D721Med (cell line): ENCODE measurements at regions not wholly inside any gene's neighbourhood (a gene's known extent, or its start where the extent isn't known, plus 50 kb on each side); places are given as distances from the start of the nearest gene placed in this dataset.
"Not testable (repeated sequence)": the region's sequence is repeated elsewhere in the genome, so short reads cannot be mapped to it uniquely, and the experiment has no call there.

Source experiments
- DNase-seq: peaks from one replicate; pipeline ENCODE4 v3.0.0; 2011; ENCODE audit warnings: low spot score; ENCODE audit not compliant: insufficient read length
- FAIRE-seq: peaks from 2 replicates; lab custom pipeline; 2011; peaks lifted over from hg19 to GRCh38; lab: Jason Lieb, UNC
- CTCF ChIP-seq: IDR thresholded peaks from 2 replicates; pipeline ENCODE4 v1.5.1; 2012; ENCODE audit warnings: mild to moderate bottlenecking, control low read depth; ENCODE audit not compliant: insufficient read depth; ENCODE audit errors: missing control alignments

GRCh38 chr22:25409240-25409639 lies 155.2 kb upstream of the GRK3 start:
- no peak for FAIRE-seq
- no peak for DNase-seq
- no peak for TF ChIP-seq CTCF

GRCh38 chr22:25410849-25411248 lies 153.6 kb upstream of the GRK3 start:
- TF ChIP-seq CTCF, result no peak
- no peak for FAIRE-seq

GRCh38 chr22:25413620-25414019 lies 150.9 kb upstream of the GRK3 start:
- FAIRE-seq (no peak), DNase-seq (no peak)
- TF ChIP-seq CTCF, result no peak

More at GRCh38 chr22:25410849-25411248, 153.6 kb upstream of the GRK3 start:
- no peak for DNase-seq

- FAIRE-seq, DNase-seq: not testable (repeated sequence)
Observed at GRCh38 chr22:25415731-25416130, 148.7 kb upstream of the GRK3 start.

GRCh38 chr22:25417826-25418225 lies 146.6 kb upstream of the GRK3 start:
- DNase-seq, FAIRE-seq: not testable (repeated sequence)

- no peak for FAIRE-seq
- no peak for DNase-seq
Observed at GRCh38 chr22:25419247-25420113, 145.0 kb upstream of the GRK3 start.

GRCh38 chr22:25420114-25420441 lies 144.4 kb upstream of the GRK3 start:
- FAIRE-seq, DNase-seq: not testable (repeated sequence)

More at GRCh38 chr22:25419247-25420113, 145.0 kb upstream of the GRK3 start:
- TF ChIP-seq CTCF, result no peak

GRCh38 chr22:25420471-25420924 lies 144.0 kb upstream of the GRK3 start:
- no peak for TF ChIP-seq CTCF
- DNase-seq, result no peak
- FAIRE-seq, result no peak
